Astrocyte (in vitro differentiated cells and primary cell): ENCODE measurements at regions not wholly inside any gene's neighbourhood (a gene's known extent, or its start where the extent isn't known, plus 50 kb on each side); places are given as distances from the start of the nearest gene placed in this dataset.
"Not testable (repeated sequence)": the region's sequence is repeated elsewhere in the genome, so short reads cannot be mapped to it uniquely, and the experiment has no call there.

ENCODE experiments used
- DNase-seq: peaks from one replicate; pipeline ENCODE4 v3.0.0-alpha.2; 2010; ENCODE audit warnings: low read depth
- FAIRE-seq: peaks from 2 replicates; lab custom pipeline; 2011; peaks lifted over from hg19 to GRCh38; lab: Jason Lieb, UNC
- H2AFZ ChIP-seq: 2 replicates; pipeline ENCODE4 v1.6.0; 2012; ENCODE audit warnings: low read depth, low read length, inconsistent platforms
- H3K27ac ChIP-seq: 2 replicates; pipeline ENCODE4 v1.5.1; 2011; ENCODE audit warnings: low read depth, low read length, inconsistent platforms
- H3K27me3 ChIP-seq: 2 replicates; pipeline ENCODE4 v1.6.0; 2011; ENCODE audit warnings: low read length, inconsistent platforms; ENCODE audit not compliant: insufficient read depth
- H3K36me3 ChIP-seq: 2 replicates; pipeline ENCODE4 v1.5.1; 2011; ENCODE audit warnings: low read length, inconsistent platforms; ENCODE audit not compliant: insufficient read depth
- H3K4me1 ChIP-seq: 2 replicates; pipeline ENCODE4 v1.5.1; 2011; ENCODE audit warnings: low read length, inconsistent platforms; ENCODE audit not compliant: insufficient read depth
- H3K4me2 ChIP-seq: 2 replicates; pipeline ENCODE4 v1.6.0; 2012; ENCODE audit warnings: low read length, inconsistent platforms
- H3K4me3 ChIP-seq: 2 replicates; pipeline ENCODE4 v1.5.1; 2011; ENCODE audit warnings: low read depth, mild to moderate bottlenecking, low read length, inconsistent platforms; ENCODE audit not compliant: insufficient read depth
- H3K79me2 ChIP-seq: 2 replicates; pipeline ENCODE4 v1.6.0; 2012; ENCODE audit warnings: mild to moderate bottlenecking, low read length, inconsistent platforms; ENCODE audit not compliant: insufficient read depth
- H3K9ac ChIP-seq: 2 replicates; pipeline ENCODE4 v1.6.0; 2012; ENCODE audit warnings: mild to moderate bottlenecking, low read length, inconsistent platforms
- H3K9me3 ChIP-seq: 2 replicates; pipeline ENCODE4 v1.5.1; 2012; ENCODE audit warnings: low read depth, mild to moderate bottlenecking, low read length, inconsistent platforms; ENCODE audit not compliant: insufficient read depth
- H4K20me1 ChIP-seq: 2 replicates; pipeline ENCODE4 v1.6.0; 2012; ENCODE audit warnings: low read length, inconsistent platforms; ENCODE audit not compliant: insufficient read depth
- H3K27ac Mint-ChIP-seq: one replicate; pipeline ENCODE4 v1.8.0; 2021; ENCODE audit warnings: mild to moderate bottlenecking, mixed read lengths; ENCODE audit not compliant: unreplicated experiment
- H3K27me3 Mint-ChIP-seq: one replicate; pipeline ENCODE4 v1.8.0; 2021; ENCODE audit warnings: low read depth, mixed read lengths; ENCODE audit not compliant: unreplicated experiment
- H3K36me3 Mint-ChIP-seq: one replicate; pipeline ENCODE4 v1.8.0; 2021; ENCODE audit warnings: low read depth, mixed read lengths; ENCODE audit not compliant: unreplicated experiment
- H3K4me1 Mint-ChIP-seq: one replicate; pipeline ENCODE4 v1.8.0; 2021; ENCODE audit warnings: low read depth, mixed read lengths; ENCODE audit not compliant: unreplicated experiment
- H3K4me3 Mint-ChIP-seq: one replicate; pipeline ENCODE4 v1.8.0; 2021; ENCODE audit warnings: mild to moderate bottlenecking, moderate library complexity, mixed read lengths; ENCODE audit not compliant: unreplicated experiment
- H3K9me3 Mint-ChIP-seq: one replicate; pipeline ENCODE4 v1.8.0; 2021; ENCODE audit warnings: mild to moderate bottlenecking, mixed read lengths; ENCODE audit not compliant: unreplicated experiment
- EZH2 ChIP-seq: IDR thresholded peaks from 2 replicates; pipeline ENCODE4 v1.6.1; 2012; ENCODE audit warnings: mild to moderate bottlenecking, low read length, inconsistent platforms; ENCODE audit not compliant: insufficient read depth
- TF ChIP-seq, protein P1 (sequence below): IDR thresholded peaks from 2 replicates; pipeline ENCODE4 v1.5.1; 2011; ENCODE audit warnings: low read depth, mild to moderate bottlenecking, inconsistent platforms, low read length, moderate library complexity; ENCODE audit not compliant: insufficient read depth

DNA sequence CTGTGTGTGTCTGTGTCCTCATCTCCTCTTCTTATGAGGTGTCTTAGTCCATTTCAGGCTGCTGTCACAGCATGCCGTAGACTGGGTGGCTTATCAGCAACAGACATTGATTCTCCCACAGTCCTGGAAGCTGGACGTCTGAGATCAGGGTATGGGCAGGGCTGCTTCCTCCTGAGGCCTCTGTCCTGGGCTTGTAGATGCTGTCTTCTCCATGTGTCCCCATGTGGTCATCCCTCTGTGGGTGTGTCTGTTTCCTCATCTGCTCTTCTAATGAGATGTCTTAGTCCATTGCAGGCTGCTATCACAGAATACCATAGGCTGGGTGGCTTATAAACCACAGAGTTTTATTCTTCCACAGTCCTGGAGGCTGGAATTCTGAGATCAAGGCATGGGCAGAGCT lies 205.0 kb upstream of the USP9Y start:
- no peak overlapping the region for H3K4me3 Mint-ChIP-seq
- H3K4me3 ChIP-seq: no peak overlapping the region
- no peaks in the 10 kb centered on the region for H3K9me3 ChIP-seq

DNA sequence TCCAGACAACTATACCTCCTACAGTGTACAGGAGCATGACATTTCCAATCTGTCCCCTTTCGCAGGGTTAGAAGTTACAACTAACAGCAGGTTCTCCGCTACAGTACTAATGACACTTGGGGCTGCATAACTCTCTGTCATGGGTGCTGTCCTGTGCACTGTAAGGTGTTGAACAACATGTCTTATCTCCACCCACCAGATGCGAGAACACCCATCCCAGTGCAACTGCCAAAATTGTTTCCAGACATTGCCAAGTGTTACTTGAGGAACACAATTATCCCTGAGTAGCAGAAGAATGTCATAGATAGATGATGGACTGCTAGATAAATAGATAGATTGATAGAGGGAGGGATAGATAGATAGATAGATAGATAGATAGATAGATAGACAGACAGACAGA lies 200.9 kb upstream of the USP9Y start:
- Histone ChIP-seq H3K27ac (no peak overlapping the region), H3K4me1 (no peaks in the 10 kb centered on the region), H3K9ac (no peak overlapping the region), H3K36me3 (no peaks in the 10 kb centered on the region), H3K9me3 (no peaks in the 10 kb centered on the region), H2AFZ (no peak overlapping the region), H3K79me2 (no peaks in the 10 kb centered on the region), H3K4me2 (no peak overlapping the region), H3K4me3 (no peak overlapping the region), H4K20me1 (no peaks in the 10 kb centered on the region), H3K27me3 (no peaks in the 10 kb centered on the region)
- Mint-ChIP-seq H3K4me3 (no peak overlapping the region), H3K9me3 (no peaks in the 10 kb centered on the region), H3K27me3 (no peaks in the 10 kb centered on the region), H3K4me1 (no peaks in the 10 kb centered on the region), H3K36me3 (no peaks in the 10 kb centered on the region), H3K27ac (no peak overlapping the region)
- DNase-seq (no peak), FAIRE-seq (no peak)
- TF ChIP-seq, protein P1, sequence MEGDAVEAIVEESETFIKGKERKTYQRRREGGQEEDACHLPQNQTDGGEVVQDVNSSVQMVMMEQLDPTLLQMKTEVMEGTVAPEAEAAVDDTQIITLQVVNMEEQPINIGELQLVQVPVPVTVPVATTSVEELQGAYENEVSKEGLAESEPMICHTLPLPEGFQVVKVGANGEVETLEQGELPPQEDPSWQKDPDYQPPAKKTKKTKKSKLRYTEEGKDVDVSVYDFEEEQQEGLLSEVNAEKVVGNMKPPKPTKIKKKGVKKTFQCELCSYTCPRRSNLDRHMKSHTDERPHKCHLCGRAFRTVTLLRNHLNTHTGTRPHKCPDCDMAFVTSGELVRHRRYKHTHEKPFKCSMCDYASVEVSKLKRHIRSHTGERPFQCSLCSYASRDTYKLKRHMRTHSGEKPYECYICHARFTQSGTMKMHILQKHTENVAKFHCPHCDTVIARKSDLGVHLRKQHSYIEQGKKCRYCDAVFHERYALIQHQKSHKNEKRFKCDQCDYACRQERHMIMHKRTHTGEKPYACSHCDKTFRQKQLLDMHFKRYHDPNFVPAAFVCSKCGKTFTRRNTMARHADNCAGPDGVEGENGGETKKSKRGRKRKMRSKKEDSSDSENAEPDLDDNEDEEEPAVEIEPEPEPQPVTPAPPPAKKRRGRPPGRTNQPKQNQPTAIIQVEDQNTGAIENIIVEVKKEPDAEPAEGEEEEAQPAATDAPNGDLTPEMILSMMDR: no peak
- no peak for TF ChIP-seq EZH2

More for the DNA sequence above, 205.0 kb upstream of the USP9Y start:
- DNase-seq (no peak), FAIRE-seq (no peak)
- no peaks in the 10 kb centered on the region for H3K27me3 ChIP-seq
- no peaks in the 10 kb centered on the region for H3K9me3 Mint-ChIP-seq
- no peaks in the 10 kb centered on the region for H3K4me1 ChIP-seq
- H3K27me3 Mint-ChIP-seq: peaks cover 3% of the 10 kb centered on the region
- H3K9ac ChIP-seq: no peak overlapping the region
- H4K20me1 ChIP-seq: no peaks in the 10 kb centered on the region
- no peak overlapping the region for H3K27ac ChIP-seq
- H3K36me3 ChIP-seq: no peaks in the 10 kb centered on the region
- no peaks in the 10 kb centered on the region for H3K79me2 ChIP-seq
- no peak for TF ChIP-seq EZH2
- TF ChIP-seq, protein P1: no peak
- no peak overlapping the region for H2AFZ ChIP-seq
- no peak overlapping the region for H3K4me2 ChIP-seq
- no peaks in the 10 kb centered on the region for H3K4me1 Mint-ChIP-seq
- H3K36me3 Mint-ChIP-seq: no peaks in the 10 kb centered on the region
- H3K27ac Mint-ChIP-seq: no peak overlapping the region

DNA sequence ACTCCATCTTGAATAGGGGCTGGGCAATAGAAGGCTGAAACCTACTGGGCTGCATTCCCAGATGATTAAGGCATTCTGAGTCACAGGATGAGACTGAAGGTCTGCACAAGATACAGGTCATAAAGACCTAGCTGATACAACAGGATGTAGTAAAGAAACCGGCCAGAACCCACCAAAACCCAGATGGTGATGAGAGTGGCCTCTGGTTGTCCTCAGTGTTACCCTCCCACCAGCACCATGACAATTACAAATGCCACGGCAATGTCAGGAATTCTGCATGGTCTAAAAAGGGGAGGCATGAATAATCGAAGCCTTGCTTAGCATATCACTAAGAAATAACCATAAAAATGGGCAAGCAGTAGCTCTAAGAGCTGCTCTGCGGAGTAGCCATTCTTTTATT lies 197.0 kb upstream of the USP9Y start:
- not testable (repeated sequence) for H3K9me3 Mint-ChIP-seq, H3K79me2 ChIP-seq, DNase-seq, H3K27me3 ChIP-seq, H3K9ac ChIP-seq, H3K4me3 ChIP-seq, H3K36me3 ChIP-seq, H3K27ac Mint-ChIP-seq, FAIRE-seq, H3K4me1 Mint-ChIP-seq, H3K27me3 Mint-ChIP-seq, H3K9me3 ChIP-seq, H3K36me3 Mint-ChIP-seq, H4K20me1 ChIP-seq, H2AFZ ChIP-seq, H3K27ac ChIP-seq, H3K4me1 ChIP-seq, H3K4me2 ChIP-seq, H3K4me3 Mint-ChIP-seq
